WTC11 (cell line): ENCODE measurements at regions not wholly inside any gene's neighbourhood (a gene's known extent, or its start where the extent isn't known, plus 50 kb on each side); places are given as distances from the start of the nearest gene placed in this dataset.

Source experiments
- ATAC-seq: fragments of 200-7000 bp; cut with Tn5 transposase; 2 replicates; pipeline ENCODE4 v1.10.0; 2021; ENCODE audit warnings: mild to moderate bottlenecking, moderate library complexity
- CTCF ChIA-PET: fragments of 300-600 bp; sonication (Branson Sonifier 250); formaldehyde crosslinking; loops from one replicate; lab custom pipeline; 2021; ENCODE audit warnings: antibody characterized with exemption; lab: Charles Lee
- POLR2A ChIA-PET: fragments of 350-600 bp; sonication (Branson Sonifier 250); formaldehyde crosslinking; loops from one replicate; lab custom pipeline; 2021; ENCODE audit warnings: antibody characterized with exemption; lab: Charles Lee
- DNase-seq: peaks from one replicate; pipeline ENCODE4 v3.0.0; 2021; ENCODE audit warnings: low spot score
- H3K27ac Mint-ChIP-seq: 2 replicates; pipeline ENCODE4 v1.8.0; 2021; ENCODE audit warnings: mixed read lengths
- H3K27me3 Mint-ChIP-seq: 2 replicates; pipeline ENCODE4 v1.8.0; 2021; ENCODE audit warnings: low read depth, mild to moderate bottlenecking, moderate library complexity, mixed read lengths
- H3K36me3 Mint-ChIP-seq: 2 replicates; pipeline ENCODE4 v1.8.0; 2021; ENCODE audit warnings: mixed read lengths
- H3K4me1 Mint-ChIP-seq: 2 replicates; pipeline ENCODE4 v1.8.0; 2022; ENCODE audit warnings: mixed read lengths
- H3K4me3 Mint-ChIP-seq: 2 replicates; pipeline ENCODE4 v1.8.0; 2021; ENCODE audit warnings: mild to moderate bottlenecking, moderate library complexity, mixed read lengths
- H3K9me3 Mint-ChIP-seq: 2 replicates; pipeline ENCODE4 v1.8.0; 2021; ENCODE audit warnings: mixed read lengths
- ATF1 ChIP-seq: sonication (generic); formaldehyde crosslinking; IDR thresholded peaks from 2 replicates; pipeline ENCODE4 v1.8.1; 2023; ENCODE audit warnings: mild to moderate bottlenecking, moderate library complexity, missing genetic modification reagents
- CREM ChIP-seq: sonication (generic); formaldehyde crosslinking; IDR thresholded peaks from 2 replicates; pipeline ENCODE4 v1.8.1; 2022; ENCODE audit warnings: mild to moderate bottlenecking, missing genetic modification reagents, moderate library complexity
- CTCF ChIP-seq: fragments of 200-600 bp; IDR thresholded peaks from 2 replicates; pipeline ENCODE4 v1.8.0; 2022; ENCODE audit warnings: antibody characterized with exemption
- E2F1 ChIP-seq: sonication (generic); formaldehyde crosslinking; IDR thresholded peaks from 2 replicates; pipeline ENCODE4 v1.8.0; 2022; ENCODE audit warnings: mild to moderate bottlenecking, missing genetic modification reagents
- ELF4 ChIP-seq: sonication (generic); formaldehyde crosslinking; IDR thresholded peaks from 2 replicates; pipeline ENCODE4 v1.8.1; 2022; ENCODE audit warnings: low read depth, mild to moderate bottlenecking, moderate library complexity, missing genetic modification reagents
- FOXJ3 ChIP-seq: sonication (generic); formaldehyde crosslinking; IDR thresholded peaks from 2 replicates; pipeline ENCODE4 v1.9.0; 2021; ENCODE audit warnings: missing genetic modification reagents, mild to moderate bottlenecking, borderline replicate concordance
- FOXP1 ChIP-seq: sonication (generic); formaldehyde crosslinking; IDR thresholded peaks from 2 replicates; pipeline ENCODE4 v1.8.0; 2022; ENCODE audit warnings: missing genetic modification reagents, mild to moderate bottlenecking, moderate library complexity, borderline replicate concordance
- GABPB1 ChIP-seq: sonication (generic); formaldehyde crosslinking; IDR thresholded peaks from 2 replicates; pipeline ENCODE4 v1.8.1; 2023; ENCODE audit warnings: mild to moderate bottlenecking, missing genetic modification reagents
- GRHL2 ChIP-seq: fragments of 250-450 bp; sonication (Bioruptor Pico); IDR thresholded peaks from 2 replicates; pipeline ENCODE4 v1.8.0; 2022; ENCODE audit warnings: mild to moderate bottlenecking, moderate library complexity; ENCODE audit not compliant: insufficient replicate concordance, severe bottlenecking
- IRF2 ChIP-seq: sonication (generic); formaldehyde crosslinking; IDR thresholded peaks from 2 replicates; pipeline ENCODE4 v1.8.0; 2022; ENCODE audit warnings: low read depth, missing genetic modification reagents, borderline replicate concordance
- NFE2L1 ChIP-seq: sonication (generic); formaldehyde crosslinking; IDR thresholded peaks from 2 replicates; pipeline ENCODE4 v1.8.1; 2023; ENCODE audit warnings: missing genetic modification reagents
- NR2C2 ChIP-seq: sonication (generic); formaldehyde crosslinking; IDR thresholded peaks from 2 replicates; pipeline ENCODE4 v1.8.0; 2022; ENCODE audit warnings: mild to moderate bottlenecking, missing genetic modification reagents
- SMAD3 ChIP-seq: sonication (generic); formaldehyde crosslinking; IDR thresholded peaks from 2 replicates; pipeline ENCODE4 v1.8.0; 2022; ENCODE audit warnings: missing genetic modification reagents, mild to moderate bottlenecking, borderline replicate concordance
- TCF7 ChIP-seq: sonication (generic); formaldehyde crosslinking; IDR thresholded peaks from 2 replicates; pipeline ENCODE4 v1.8.0; 2022; ENCODE audit warnings: mild to moderate bottlenecking, low read depth, missing genetic modification reagents, moderate library complexity
- ZNF138 ChIP-seq: sonication (generic); formaldehyde crosslinking; conservative IDR thresholded peaks from 2 replicates; pipeline ENCODE4 v1.8.1; 2022; ENCODE audit warnings: mild to moderate bottlenecking, moderate library complexity, missing genetic modification reagents
- ZNF416 ChIP-seq: fragments of 250-450 bp; sonication (Bioruptor Pico); IDR thresholded peaks from 2 replicates; pipeline ENCODE4 v1.9.0; 2021; ENCODE audit warnings: mild to moderate bottlenecking, inconsistent platforms
- TF ChIP-seq, protein P1 (sequence below): sonication (generic); formaldehyde crosslinking; IDR thresholded peaks from 2 replicates; pipeline ENCODE4 v1.8.1; 2022; ENCODE audit warnings: low read depth, missing genetic modification reagents, borderline replicate concordance
- TF ChIP-seq, protein P2 (sequence below): fragments of 250-450 bp; sonication (Bioruptor Pico); IDR thresholded peaks from 2 replicates; pipeline ENCODE4 v2.1.2; 2022; ENCODE audit warnings: mild to moderate bottlenecking, moderate library complexity
- TF ChIP-seq, protein P3 (sequence below): sonication (generic); formaldehyde crosslinking; IDR thresholded peaks from 2 replicates; pipeline ENCODE4 v1.8.0; 2022; ENCODE audit warnings: mild to moderate bottlenecking, missing genetic modification reagents
- TF ChIP-seq, protein P4 (sequence below): sonication (generic); formaldehyde crosslinking; IDR thresholded peaks from 2 replicates; pipeline ENCODE4 v1.8.0; 2023; ENCODE audit warnings: missing genetic modification reagents

DNA sequence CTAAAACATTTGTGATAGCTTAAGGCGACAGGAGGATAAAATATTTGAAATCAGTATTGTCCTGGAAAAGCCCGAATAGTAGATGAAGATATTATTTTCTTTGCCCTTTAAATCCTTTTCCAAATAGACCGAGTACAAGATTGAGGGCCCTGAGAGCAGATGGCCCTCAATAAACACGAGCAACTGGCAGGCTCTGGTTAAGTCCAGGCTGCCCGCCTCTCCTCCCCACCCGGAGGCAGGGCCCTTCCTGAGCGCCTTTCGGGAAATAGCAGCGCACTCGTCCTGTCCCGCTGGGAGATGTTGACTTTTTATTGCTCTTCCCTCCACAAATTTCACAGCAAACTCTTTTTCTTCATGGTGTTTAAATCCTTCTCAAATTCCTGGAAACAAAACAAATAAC is 50.8 kb upstream of the MAX start:
- Mint-ChIP-seq H3K9me3 (peaks cover 5% of the 10 kb centered on the region; the same call in 1 of the 2 replicates), H3K4me1 (peaks cover 12% of the 10 kb centered on the region), H3K27me3 (no peaks in the 10 kb centered on the region), H3K36me3 (no peaks in the 10 kb centered on the region), H3K4me3 (no peak overlapping the region), H3K27ac (no peak overlapping the region)
- ATAC-seq (no peak), DNase-seq (no peak)
- TF ChIP-seq TCF7 (CRISPR knock-in tag) (no peak), ELF4 (CRISPR knock-in tag) (no peak), SMAD3 (no peak), GRHL2 (CRISPR knock-in tag) (no peak), NR2C2 (CRISPR knock-in tag) (no peak), NFE2L1 (CRISPR knock-in tag) (no peak), GABPB1 (CRISPR knock-in tag) (no peak), ATF1 (CRISPR knock-in tag) (no peak), FOXP1 (CRISPR knock-in tag) (no peak), ZNF416 (no peak)
- TF ChIP-seq, protein P1, sequence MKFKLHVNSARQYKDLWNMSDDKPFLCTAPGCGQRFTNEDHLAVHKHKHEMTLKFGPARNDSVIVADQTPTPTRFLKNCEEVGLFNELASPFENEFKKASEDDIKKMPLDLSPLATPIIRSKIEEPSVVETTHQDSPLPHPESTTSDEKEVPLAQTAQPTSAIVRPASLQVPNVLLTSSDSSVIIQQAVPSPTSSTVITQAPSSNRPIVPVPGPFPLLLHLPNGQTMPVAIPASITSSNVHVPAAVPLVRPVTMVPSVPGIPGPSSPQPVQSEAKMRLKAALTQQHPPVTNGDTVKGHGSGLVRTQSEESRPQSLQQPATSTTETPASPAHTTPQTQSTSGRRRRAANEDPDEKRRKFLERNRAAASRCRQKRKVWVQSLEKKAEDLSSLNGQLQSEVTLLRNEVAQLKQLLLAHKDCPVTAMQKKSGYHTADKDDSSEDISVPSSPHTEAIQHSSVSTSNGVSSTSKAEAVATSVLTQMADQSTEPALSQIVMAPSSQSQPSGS (CRISPR knock-in tag): no peak
- TF ChIP-seq, protein P2, sequence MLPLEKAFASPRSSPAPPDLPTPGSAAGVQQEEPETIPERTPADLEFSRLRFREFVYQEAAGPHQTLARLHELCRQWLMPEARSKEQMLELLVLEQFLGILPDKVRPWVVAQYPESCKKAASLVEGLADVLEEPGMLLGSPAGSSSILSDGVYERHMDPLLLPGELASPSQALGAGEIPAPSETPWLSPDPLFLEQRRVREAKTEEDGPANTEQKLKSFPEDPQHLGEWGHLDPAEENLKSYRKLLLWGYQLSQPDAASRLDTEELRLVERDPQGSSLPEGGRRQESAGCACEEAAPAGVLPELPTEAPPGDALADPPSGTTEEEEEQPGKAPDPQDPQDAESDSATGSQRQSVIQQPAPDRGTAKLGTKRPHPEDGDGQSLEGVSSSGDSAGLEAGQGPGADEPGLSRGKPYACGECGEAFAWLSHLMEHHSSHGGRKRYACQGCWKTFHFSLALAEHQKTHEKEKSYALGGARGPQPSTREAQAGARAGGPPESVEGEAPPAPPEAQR (CRISPR knock-in tag): no peak
- ChIA-PET POLR2A (no interaction called here), CTCF (no interaction called here)

- 0 out of 2 replicates have a peak, but pooled peaks cover under 1% of the 10 kb centered on the region for H3K4me1 Mint-ChIP-seq
- H3K36me3 Mint-ChIP-seq: no peaks in the 10 kb centered on the region
- no peak overlapping the region for H3K27ac Mint-ChIP-seq
- ATAC-seq (no peak; the same call in 1 of the 2 replicates), DNase-seq (no peak)
- no peak overlapping the region for H3K4me3 Mint-ChIP-seq
- no peaks in the 10 kb centered on the region for H3K9me3 Mint-ChIP-seq
- TF ChIP-seq E2F1 (CRISPR knock-in tag): no peak
- TF ChIP-seq GABPB1 (CRISPR knock-in tag): no peak
- TF ChIP-seq ZNF138 (CRISPR knock-in tag): no peak
- TF ChIP-seq FOXJ3 (CRISPR knock-in tag): no peak
- TF ChIP-seq CREM: no peak
- ChIA-PET CTCF (interaction anchor here (1.2 kb wide), 1 partner anchor 8 kb away, joined by 3 read pairs; no protein-coding TSS in a partner anchor), POLR2A (interaction anchor here (0.7 kb wide), 1 partner anchor 46 kb away, joined by 4 read pairs; no protein-coding TSS in a partner anchor)
- no peaks in the 10 kb centered on the region for H3K27me3 Mint-ChIP-seq
Observed at GRCh38 chr14:65156568-65157366, 54.5 kb upstream of the MAX start.

DNA sequence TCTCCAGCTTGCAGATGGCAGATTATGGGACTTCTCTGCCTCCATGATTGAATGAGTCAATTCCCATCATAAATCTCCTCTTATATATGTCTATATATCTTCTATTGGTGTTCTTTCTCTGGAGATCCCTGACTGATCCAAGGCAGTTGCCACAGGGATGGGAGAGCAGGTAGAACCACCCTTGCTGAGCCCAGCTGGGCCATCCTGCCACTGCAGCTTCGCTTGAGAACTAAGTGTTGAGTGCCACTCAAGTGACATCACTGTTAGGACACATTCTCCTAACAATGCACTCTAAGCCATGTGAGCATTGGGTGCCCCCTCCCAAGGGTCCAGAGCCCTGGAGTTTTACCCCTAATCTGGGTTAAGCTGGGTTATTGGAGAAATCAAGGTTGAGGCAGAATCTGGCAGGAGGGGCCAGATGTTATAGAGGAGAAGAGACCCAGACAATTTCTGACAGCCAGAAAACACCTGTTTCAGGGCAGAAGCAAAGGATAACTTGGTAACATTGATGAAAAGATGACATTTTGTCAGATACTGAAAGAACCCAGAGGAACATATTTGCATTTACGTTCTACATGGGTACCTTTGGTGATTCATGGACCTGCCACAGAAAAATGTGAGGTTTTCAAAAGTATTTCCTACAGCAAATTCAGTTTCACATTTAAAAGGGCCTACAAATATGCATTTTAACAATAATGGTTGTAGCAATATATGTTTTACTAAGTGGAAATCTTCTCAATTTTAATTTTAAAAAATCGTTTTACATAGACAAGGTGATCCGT is 57.2 kb upstream of the MAX start:
- CTCF ChIA-PET: no interaction called here
- Mint-ChIP-seq H3K27ac (no peak overlapping the region), H3K9me3 (no peaks in the 10 kb centered on the region), H3K27me3 (no peaks in the 10 kb centered on the region), H3K36me3 (no peaks in the 10 kb centered on the region), H3K4me1 (no peaks in the 10 kb centered on the region), H3K4me3 (no peak overlapping the region)
- POLR2A ChIA-PET: no interaction called here
- ATAC-seq: no peak
- no peak for DNase-seq
- TF ChIP-seq CTCF (no peak), IRF2 (CRISPR knock-in tag) (no peak), E2F1 (CRISPR knock-in tag) (no peak)
- TF ChIP-seq, protein P3, sequence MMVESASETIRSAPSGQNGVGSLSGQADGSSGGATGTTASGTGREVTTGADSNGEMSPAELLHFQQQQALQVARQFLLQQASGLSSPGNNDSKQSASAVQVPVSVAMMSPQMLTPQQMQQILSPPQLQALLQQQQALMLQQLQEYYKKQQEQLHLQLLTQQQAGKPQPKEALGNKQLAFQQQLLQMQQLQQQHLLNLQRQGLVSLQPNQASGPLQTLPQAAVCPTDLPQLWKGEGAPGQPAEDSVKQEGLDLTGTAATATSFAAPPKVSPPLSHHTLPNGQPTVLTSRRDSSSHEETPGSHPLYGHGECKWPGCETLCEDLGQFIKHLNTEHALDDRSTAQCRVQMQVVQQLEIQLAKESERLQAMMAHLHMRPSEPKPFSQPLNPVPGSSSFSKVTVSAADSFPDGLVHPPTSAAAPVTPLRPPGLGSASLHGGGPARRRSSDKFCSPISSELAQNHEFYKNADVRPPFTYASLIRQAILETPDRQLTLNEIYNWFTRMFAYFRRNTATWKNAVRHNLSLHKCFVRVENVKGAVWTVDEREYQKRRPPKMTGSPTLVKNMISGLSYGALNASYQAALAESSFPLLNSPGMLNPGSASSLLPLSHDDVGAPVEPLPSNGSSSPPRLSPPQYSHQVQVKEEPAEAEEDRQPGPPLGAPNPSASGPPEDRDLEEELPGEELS: no peak
- TF ChIP-seq, protein P4, sequence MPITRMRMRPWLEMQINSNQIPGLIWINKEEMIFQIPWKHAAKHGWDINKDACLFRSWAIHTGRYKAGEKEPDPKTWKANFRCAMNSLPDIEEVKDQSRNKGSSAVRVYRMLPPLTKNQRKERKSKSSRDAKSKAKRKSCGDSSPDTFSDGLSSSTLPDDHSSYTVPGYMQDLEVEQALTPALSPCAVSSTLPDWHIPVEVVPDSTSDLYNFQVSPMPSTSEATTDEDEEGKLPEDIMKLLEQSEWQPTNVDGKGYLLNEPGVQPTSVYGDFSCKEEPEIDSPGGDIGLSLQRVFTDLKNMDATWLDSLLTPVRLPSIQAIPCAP (CRISPR knock-in tag): no peak
